SH-SY5Y (cell line): ENCODE measurements at regions not wholly inside any gene's neighbourhood (a gene's known extent, or its start where the extent isn't known, plus 50 kb on each side); places are given as distances from the start of the nearest gene placed in this dataset.

ENCODE experiments used
- GATA2 ChIP-seq: IDR thresholded peaks from 2 replicates; pipeline ENCODE4 v1.6.1; 2011; ENCODE audit warnings: mild to moderate bottlenecking, low read depth, low read length
- GATA3 ChIP-seq: IDR thresholded peaks from 2 replicates; pipeline ENCODE4 v1.6.1; 2011; ENCODE audit warnings: low read depth, mild to moderate bottlenecking, low read length, moderate library complexity

DNA sequence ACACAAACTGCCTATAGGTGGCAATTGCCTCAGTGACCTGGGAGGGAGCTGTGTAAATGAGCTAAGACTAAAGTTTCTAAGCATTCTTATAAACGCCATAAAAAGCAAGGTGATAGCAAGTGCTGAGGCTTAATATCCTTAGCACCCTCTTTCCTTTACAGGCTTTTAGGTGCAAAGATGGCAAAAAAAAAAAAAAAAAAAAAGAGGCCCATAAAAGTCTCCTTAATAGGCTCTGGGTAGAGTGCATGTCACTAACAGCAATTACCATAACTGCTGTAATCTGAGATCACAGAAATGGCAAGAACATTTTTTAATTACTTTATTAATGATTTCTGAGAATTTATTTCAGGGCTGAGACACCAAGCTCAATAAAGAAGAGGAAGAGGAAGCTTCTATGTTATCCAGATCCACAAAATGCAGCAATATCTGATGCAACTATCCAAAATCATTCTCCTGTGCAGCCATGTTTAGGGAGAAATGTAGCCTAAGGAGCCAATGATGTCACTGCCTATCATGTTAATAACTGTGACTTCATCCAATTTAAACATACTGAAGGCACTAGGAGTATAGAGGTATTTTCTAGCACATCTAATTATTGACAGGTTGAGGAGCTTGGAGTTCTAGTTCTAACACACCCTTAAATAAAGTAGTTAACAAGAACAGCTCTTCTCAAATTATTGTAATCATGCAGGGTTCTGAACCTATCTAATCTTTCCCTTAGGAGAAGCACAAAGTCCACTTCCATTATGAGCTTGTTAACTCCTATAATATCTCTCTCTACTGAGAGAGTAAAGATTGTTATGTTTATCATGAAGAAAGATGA lies 804.3 kb upstream of the ACVR2A start:
- TF ChIP-seq GATA2 (no peak), GATA3 (no peak)
